Neural cell (in vitro differentiated cells): ENCODE measurements at regions not wholly inside any gene's neighbourhood (a gene's known extent, or its start where the extent isn't known, plus 50 kb on each side); places are given as distances from the start of the nearest gene placed in this dataset.
A peak's percentile ranks its signal among the peaks of the same experiment; 100 is the strongest.

ENCODE experiments used
- EZH2 ChIP-seq: fragments of 200-600, 300-800 bp; shearing (Covaris generic), sonication (generic); IDR thresholded peaks from 2 replicates; pipeline ENCODE4 v1.6.1; 2014; ENCODE audit warnings: antibody characterized with exemption, low read length, borderline replicate concordance, mild to moderate bottlenecking; ENCODE audit not compliant: insufficient read depth, poor library complexity, severe bottlenecking
- POLR2AphosphoS5 ChIP-seq: IDR thresholded peaks from 2 replicates; pipeline ENCODE4 v1.6.1; 2012
- SMC3 ChIP-seq: fragments of 450-650 bp; conservative IDR thresholded peaks from 2 replicates; pipeline ENCODE4 v1.6.1; 2014; ENCODE audit warnings: antibody characterized with exemption, mild to moderate bottlenecking, moderate library complexity; ENCODE audit not compliant: poor library complexity
- TF ChIP-seq, protein P1 (sequence below): fragments of 450-650 bp; IDR thresholded peaks from 2 replicates; pipeline ENCODE4 v1.5.1; 2014; ENCODE audit warnings: antibody characterized with exemption, mild to moderate bottlenecking, moderate library complexity; ENCODE audit not compliant: poor library complexity, severe bottlenecking
- TF ChIP-seq, protein P2 (sequence below): IDR thresholded peaks from 2 replicates; pipeline ENCODE4 v1.6.1; 2012; ENCODE audit warnings: borderline replicate concordance

DNA sequence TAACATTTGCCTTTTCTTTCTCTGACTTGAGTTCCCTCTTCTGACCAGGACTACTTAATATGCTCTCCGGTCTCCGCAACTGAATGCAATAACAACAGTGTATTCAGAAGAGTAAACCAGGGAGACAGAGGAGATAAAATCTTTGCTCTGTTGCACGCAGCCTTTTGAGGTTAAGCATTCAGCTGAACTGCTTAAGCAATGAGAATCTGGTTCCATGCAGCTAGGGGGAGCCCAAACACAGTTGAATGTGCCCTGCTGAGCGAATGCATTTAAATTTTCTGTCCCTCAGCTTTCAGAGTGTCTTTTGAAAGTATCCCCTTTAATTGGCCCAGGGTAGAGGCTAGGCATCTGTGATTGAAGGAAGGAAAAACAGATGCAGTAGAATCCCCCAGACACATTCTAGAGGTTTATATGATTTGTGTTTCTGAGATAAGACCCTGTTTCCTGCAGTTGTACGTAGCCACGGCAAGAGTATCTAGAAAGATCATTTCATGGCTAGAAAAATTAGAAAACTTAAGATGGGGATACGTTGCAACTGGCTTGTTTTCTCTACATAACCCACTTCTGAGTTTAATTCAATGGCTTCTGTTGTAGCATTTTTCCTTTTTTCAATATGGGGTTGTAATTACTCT lies 309.6 kb downstream of the TUSC7 start:
- no peak for TF ChIP-seq POLR2AphosphoS5
- TF ChIP-seq, protein P1, sequence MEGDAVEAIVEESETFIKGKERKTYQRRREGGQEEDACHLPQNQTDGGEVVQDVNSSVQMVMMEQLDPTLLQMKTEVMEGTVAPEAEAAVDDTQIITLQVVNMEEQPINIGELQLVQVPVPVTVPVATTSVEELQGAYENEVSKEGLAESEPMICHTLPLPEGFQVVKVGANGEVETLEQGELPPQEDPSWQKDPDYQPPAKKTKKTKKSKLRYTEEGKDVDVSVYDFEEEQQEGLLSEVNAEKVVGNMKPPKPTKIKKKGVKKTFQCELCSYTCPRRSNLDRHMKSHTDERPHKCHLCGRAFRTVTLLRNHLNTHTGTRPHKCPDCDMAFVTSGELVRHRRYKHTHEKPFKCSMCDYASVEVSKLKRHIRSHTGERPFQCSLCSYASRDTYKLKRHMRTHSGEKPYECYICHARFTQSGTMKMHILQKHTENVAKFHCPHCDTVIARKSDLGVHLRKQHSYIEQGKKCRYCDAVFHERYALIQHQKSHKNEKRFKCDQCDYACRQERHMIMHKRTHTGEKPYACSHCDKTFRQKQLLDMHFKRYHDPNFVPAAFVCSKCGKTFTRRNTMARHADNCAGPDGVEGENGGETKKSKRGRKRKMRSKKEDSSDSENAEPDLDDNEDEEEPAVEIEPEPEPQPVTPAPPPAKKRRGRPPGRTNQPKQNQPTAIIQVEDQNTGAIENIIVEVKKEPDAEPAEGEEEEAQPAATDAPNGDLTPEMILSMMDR: peak; percentile 95
- TF ChIP-seq SMC3: peak; percentile 90
- TF ChIP-seq, protein P2, sequence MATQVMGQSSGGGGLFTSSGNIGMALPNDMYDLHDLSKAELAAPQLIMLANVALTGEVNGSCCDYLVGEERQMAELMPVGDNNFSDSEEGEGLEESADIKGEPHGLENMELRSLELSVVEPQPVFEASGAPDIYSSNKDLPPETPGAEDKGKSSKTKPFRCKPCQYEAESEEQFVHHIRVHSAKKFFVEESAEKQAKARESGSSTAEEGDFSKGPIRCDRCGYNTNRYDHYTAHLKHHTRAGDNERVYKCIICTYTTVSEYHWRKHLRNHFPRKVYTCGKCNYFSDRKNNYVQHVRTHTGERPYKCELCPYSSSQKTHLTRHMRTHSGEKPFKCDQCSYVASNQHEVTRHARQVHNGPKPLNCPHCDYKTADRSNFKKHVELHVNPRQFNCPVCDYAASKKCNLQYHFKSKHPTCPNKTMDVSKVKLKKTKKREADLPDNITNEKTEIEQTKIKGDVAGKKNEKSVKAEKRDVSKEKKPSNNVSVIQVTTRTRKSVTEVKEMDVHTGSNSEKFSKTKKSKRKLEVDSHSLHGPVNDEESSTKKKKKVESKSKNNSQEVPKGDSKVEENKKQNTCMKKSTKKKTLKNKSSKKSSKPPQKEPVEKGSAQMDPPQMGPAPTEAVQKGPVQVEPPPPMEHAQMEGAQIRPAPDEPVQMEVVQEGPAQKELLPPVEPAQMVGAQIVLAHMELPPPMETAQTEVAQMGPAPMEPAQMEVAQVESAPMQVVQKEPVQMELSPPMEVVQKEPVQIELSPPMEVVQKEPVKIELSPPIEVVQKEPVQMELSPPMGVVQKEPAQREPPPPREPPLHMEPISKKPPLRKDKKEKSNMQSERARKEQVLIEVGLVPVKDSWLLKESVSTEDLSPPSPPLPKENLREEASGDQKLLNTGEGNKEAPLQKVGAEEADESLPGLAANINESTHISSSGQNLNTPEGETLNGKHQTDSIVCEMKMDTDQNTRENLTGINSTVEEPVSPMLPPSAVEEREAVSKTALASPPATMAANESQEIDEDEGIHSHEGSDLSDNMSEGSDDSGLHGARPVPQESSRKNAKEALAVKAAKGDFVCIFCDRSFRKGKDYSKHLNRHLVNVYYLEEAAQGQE: no peak
- TF ChIP-seq EZH2: no peak
